ENCODE measurements at regions not wholly inside any gene's neighbourhood (a gene's known extent, or its start where the extent isn't known, plus 50 kb on each side); places are given as distances from the start of the nearest gene placed in this dataset.

DNA sequence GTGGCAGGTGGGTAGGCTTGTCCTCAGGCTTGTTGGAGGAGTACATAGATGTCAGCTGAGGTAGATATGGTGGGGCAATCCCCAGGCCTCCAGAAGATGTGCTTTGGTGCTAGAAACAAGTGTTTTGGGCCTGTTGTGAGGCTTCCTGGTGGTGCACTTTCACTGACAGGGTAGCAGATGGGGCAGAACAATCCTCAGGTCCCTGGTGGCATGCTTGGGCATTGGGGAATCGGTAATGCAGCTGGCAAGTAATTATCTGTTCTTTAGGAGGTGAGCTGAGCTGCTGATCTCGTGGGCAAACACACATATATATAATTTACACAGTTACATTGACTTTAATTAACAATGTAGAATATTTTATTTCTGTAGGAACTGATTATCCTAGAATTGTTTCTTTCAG, 458.7 kb downstream of the BMP2 start:
- in situ Hi-C loops (cut with MboI; ENCODE audit: low sequenced_read_pairs): no loop called here

DNA sequence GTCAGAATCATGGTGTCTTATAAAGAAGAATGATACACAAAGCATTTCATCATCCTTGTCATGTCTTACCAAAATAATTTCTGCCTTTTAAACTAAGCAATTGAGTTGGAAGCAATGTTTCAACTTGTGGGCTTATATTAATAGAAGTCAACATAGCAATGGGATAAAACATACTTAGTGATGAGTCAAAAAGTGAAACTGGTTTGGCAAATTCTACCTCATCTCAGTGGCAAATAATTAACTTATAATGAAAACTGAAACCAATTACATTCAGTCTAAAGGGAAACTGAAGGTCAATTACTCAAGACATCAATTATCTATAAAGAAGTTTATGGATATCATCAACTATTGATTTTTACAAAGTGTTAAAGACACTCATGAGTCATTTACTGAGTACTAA, 463.8 kb downstream of the BMP2 start:
- in situ Hi-C loops (cut with MboI; ENCODE audit: low sequenced_read_pairs): no loop called here

DNA sequence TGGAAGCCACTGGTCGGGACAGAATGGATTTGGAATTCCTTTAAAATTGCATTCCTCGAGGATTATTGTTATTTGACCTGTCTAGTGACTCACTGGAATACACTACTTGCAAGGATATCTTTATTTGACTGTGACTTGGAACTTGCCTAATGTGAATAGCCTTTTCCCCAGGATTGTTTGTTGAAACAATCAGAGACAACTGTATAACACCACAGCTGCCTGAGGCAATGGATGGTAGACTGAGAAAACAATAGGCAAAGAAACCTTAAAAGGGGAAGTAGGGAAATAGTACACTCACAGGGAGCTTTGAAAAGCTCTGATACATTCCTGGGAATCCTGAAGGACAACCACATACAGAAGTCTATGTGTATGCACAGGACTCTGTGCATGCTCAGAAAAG, 465.3 kb downstream of the BMP2 start:
- in situ Hi-C loops (cut with MboI; ENCODE audit: low sequenced_read_pairs): no loop called here

DNA sequence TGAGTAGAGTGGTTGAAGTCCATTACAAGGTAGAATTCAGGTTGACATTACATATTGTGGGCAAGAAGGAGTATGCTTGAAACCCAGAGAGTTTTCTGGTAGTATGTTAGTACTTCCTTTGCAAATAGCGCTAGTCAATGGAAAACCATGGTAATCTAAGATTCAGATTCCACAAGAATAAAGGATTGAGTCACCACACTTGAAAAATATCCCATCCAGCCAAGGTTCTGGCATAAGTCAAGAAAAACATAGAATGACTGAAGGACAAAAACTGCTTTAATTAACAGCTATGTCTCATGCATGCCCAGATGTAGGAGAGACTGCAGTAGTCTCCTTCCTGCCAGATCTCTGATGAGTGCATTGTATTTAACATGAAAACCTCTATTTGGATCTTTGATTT, 469.8 kb downstream of the BMP2 start:
- in situ Hi-C loops (cut with MboI; ENCODE audit: low sequenced_read_pairs): no loop called here

DNA sequence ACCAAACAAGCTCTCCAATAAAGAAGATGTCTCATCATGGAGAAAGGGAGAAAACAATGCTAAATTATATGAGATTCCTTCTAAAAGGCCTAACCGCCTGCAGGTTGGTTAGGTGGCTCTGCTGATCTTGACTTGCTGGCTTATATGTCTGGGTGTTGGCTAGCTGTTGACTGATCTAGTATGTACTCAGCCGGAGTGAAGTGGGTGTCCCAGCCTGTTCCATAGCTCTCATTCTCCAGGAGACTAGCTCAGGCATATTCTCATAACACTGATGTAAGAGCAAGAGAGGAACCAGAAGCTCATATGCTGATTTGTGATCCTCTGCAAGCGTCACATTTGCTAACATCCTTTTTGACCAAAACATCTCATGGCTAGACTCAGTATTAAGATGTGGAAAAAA, 473.0 kb downstream of the BMP2 start:
- in situ Hi-C loops (cut with MboI; ENCODE audit: low sequenced_read_pairs): no loop called here

DNA sequence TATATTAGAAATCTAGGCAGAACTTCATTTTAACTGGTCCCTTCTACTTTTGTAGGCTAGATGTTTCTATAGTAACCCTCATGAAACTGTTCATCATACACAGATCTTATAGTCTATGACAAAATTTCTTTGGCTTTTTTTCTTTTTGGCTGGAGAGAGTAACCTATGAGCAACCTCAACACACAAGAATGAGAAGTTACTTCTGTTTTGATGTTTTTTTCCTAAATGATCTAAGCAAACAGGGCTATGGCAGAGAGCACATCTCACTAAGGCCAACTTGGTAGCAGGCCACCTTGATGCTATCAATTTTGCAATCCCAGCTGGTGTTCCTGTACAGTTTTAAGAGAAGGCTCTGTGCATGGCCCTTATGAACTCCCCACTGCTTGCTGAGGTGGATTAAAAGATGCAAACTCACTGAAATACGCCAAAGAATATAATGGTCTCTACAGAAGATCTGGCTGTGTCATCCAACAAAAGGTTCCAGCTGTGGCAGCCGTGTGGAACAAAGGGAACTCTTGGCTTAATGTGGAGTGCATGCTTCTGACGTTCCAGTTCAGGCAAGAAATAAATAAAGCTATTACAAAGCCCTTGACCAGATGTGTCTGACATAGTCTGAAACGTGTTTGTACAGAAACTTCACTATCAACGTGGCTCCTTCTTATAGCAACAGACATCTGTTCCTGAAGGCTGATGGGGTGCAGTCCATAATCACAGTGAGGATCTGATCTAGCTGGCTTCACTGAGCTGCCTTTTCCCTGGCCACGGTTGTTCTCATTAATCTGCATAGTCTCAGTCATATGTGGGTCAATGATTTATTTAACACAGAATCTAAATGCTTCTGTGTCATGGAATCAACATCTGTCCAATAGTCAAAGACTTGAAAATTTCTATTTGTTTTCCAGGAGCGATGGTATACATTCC, 481.1 kb downstream of the BMP2 start:
- in situ Hi-C loops (cut with MboI; ENCODE audit: low sequenced_read_pairs): no loop called here

DNA sequence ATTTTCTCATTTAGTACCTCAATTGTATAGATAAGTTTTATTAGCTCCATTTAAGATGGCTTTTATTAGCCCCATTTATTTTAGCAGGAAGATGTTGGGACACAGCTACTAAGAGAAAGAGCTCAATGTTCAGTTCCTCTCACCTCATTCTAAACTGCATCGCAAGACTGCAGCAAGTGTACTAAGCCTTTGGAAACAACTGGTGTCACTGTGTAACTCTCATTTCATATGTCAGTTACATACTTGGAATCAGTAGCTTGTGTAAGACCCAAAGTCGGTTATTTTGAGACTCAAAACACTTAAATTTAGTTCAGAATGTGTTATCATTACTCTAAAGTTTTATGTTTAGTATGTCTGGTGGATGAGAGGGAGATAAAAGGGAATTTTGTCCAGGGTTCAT, 482.9 kb downstream of the BMP2 start:
- in situ Hi-C loops (cut with MboI; ENCODE audit: low sequenced_read_pairs): no loop called here

DNA sequence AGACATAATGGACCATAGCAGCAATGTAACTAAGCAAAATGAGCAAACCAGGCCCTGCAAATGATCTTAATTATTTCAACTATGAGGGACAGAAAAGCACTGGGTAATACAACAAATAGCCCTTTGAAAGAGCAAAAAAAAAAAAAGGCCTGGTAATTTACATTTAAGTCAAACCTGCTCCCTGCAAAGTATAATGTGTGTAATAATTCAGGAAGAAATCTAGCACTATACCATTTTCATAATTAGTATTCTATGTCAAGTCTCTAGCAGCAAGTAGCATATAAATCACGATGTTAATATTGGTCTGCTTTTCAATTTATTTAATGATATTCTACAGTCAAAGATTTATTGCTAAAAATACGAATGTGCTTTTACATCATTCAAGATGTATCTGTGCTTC, 489.6 kb downstream of the BMP2 start:
- in situ Hi-C loops (cut with MboI; ENCODE audit: low sequenced_read_pairs): no loop called here

DNA sequence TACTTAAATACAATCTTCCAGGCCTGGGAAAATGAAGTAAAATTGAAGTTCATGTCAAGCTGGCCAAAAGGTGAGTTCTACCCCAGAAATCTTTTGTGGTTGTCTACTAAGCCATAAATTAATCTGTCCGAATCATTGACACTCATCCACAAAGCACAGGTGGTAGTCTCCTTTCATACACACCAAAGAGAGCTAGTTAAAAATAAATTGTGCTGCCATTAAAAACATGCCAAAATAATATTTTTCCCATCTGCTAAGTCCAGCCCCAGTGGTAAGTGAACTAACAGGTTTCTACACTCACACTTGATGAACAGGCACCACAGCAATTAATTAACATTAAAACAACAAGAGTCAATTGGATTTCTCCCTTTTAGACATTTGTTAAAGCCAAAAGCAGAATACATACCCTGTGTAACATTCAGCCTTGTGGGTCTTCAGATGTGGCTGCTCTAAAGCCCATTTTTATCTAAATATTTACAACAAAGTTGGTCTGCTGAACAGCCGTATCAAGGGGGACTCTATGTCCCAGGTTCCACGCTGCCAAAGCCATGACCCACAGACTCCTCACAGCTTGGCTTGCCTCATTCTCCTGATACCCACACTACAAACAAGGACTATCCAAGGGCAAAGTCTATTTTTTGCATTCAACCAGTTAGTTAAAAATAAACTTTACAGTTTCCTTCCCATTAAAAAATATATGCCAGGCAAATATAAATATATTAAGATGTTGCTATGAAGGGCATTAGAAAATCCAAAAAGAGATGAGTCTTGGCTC, 490.4 kb downstream of the BMP2 start:
- in situ Hi-C loops (cut with MboI; ENCODE audit: low sequenced_read_pairs): no loop called here

DNA sequence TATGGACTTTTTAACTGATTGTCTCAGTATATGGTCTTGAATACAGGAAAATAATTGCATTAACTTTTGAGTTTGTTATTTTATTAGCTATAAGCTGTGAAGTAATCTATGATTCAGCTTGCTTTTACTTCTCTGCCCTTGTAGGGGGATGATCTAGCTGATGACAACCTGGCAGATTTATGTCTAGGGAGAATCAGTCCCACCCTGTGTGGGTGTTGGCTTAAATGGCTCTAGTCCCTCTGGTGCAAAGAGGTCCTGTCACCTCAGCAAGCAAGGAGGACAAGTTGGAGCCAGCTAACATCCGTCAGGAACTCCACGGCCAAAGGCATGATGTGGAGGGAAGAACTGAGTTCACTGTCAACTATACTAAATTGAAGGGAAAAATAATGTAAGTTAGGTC, 495.3 kb downstream of the BMP2 start:
- in situ Hi-C loops (cut with MboI; ENCODE audit: low sequenced_read_pairs): no loop called here

DNA sequence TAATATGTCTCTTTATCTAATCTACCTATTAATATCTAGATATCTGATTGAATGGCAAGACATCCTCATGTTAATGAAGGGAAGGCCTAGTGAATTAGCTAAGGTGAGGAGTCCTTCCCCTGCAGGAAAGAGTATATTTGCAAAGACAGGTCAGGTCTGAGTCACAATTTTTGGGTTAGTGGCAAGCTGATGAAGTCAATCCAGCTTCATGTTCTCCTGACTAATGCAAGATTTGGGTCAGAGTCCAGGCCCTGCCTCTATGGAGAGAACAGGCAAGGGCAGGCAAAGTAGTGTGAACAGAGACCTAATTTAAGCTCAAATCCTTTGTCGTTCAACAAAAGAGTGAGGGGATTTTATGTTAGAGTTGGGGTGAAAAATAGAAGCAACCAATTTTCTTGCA, 496.7 kb downstream of the BMP2 start:
- in situ Hi-C loops (cut with MboI; ENCODE audit: low sequenced_read_pairs): no loop called here

DNA sequence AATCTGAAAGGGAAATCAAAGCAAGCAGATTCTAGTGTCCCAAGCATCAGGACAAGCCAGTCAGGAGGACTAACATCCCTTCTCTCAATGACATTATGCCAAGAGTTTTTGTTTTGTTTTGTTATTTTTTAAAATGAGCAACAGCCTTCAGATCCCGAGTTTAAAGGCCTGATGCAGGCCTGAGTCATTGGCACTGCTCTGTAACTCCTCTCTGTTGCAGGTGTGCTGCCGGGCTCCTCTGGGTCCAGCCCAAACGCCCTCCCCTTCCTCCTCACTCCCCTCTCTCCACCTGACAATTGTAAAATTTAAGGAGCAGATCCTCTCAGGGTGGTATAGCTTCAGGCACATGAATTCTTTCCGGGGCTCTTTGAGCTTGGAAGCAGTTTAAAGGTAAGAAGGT, 502.0 kb downstream of the BMP2 start:
- in situ Hi-C loops (cut with MboI; ENCODE audit: low sequenced_read_pairs): no loop called here

DNA sequence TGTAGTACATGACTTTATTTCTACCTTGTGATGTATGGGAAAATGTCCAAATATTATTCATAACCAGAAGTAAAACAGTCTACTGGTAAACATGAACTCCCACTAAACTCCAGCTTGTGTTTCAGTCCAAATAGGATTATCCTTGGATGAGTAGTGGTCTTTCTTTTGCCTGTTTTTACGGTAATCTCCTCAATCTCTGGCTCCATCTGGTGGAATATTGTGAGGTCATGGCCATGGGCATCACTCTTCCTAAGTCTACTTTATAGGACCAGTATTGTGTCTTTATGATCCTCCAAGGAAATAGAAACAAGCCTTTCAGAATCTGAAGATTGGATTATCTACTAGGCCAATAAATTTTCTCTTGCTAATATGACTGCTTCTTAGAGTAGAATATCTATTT, 505.0 kb downstream of the BMP2 start:
- in situ Hi-C loops (cut with MboI; ENCODE audit: low sequenced_read_pairs): no loop called here

DNA sequence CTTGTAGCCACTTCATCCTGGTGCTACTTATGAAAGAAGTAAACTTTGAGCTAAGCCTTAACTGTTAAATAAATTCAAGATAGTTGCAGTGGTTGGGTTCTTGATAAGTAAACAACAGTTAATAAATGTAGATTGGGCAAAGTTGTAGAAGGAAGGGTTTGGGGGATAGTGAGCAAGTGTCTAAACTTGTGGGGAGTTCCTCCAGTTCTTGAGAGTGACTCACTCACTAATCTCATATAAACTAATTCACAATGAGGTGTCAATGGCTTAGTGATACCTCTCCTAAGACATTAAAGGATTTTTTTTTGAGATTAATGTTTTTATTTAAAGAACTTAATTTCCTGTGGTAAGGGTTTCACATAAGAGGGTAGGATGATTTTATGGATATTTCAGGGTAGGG, 507.4 kb downstream of the BMP2 start:
- in situ Hi-C loops (cut with MboI; ENCODE audit: low sequenced_read_pairs): no loop called here

DNA sequence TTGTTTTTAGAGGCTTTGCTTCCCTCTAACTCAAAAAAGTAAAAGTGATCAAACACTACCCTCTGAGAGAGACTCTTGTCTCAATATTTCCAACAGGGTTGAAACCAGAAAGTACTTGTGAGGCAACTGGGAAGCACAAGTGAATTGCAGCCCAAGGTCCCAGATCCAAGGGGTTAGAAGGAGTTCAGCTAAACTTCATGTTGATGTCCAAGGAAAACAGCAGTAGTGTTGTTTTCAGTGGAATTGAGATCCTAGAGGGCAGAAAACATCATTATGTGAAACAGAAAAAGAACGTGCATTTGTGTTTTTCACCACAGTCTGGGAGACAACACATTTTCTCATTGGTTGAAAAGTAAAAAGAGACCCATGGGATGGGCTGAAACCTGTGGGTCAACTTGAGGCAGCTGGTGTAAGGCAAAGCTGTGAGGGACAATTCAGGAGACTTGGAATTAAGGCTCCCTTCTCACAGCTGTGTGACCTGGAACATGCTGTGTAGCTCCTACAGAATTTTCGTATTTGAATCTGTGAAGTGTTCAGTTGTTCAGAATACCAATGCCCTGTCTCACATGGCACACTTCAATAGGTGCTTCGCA, 508.3 kb downstream of the BMP2 start:
- in situ Hi-C loops (cut with MboI; ENCODE audit: low sequenced_read_pairs): no loop called here

DNA sequence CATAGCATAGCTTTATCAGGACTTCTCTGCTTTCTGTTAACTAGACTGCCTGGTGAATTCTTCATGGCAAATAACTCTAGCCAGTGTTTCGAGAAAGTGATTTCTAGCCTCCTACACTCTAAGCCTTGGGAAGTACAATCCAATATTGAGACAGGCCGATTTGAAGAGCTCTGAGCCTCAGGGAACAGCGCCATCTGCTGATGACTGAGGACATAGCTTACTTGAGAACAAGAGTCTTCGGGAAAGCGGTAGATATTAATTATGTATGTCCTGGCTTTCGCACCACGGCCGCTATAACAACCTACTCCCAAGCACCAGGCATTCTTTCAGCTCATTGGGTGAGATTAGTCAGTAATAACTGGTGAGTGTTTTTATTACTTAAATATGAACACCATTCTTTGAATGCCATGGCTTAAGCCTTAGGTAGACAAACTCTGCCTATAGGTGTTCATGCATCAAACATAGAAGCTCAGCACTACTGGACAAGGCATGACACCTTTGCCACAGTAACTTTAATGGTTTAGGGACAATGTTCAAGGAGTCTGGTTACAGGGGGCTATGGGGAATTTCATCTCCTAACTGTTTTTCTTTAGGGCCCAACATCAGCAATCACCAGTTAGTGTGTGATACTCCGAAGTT, 518.6 kb downstream of the BMP2 start:
- in situ Hi-C loops (cut with MboI; ENCODE audit: low sequenced_read_pairs): no loop called here

DNA sequence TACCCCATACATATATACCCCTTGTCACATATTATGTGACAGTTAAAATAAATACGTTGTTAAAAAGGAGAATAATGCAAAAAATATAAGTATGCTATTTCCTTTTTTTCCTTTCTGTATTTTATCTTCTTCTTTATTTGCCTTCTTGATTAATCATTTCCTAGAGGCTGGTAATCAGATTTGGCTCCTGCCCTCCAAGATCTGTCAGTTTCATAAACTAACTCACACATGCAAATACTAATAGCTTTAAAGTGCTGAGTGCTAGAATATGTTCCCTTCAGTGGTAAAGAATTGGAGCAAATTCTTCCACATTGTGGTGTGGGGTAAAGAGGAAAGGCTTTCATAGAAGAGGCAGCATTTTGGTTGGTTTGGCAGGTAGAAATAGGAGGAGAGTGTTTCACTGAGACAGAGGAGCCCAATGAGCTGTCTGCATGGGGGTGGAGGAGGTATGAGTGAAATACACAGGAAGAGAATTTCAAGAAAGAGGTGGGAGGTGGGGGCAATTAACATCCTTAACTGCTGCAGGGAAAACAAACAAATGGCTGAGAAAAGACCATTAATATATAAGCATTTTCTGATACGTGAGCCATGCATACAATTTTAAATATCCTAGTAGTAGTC, 523.9 kb downstream of the BMP2 start:
- in situ Hi-C loops (cut with MboI; ENCODE audit: low sequenced_read_pairs): no loop called here

DNA sequence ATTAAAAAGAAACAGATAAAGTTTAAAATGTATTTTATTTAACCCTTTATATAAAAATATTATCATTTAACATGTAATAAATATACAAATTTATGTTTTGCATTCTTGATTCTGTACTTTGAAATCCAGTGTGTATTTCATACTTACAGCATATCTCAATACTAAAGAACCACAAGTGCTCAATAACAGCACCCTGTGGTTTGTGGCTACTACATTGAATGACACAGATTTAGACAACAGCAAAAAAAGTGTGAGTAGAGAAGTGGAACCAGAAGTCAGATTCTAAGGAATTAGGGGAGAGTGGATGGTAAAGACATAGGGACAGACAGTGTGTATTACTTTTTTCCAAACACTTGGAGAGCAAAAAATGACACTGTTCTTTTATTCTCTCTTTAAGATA, 524.5 kb downstream of the BMP2 start:
- in situ Hi-C loops (cut with MboI; ENCODE audit: low sequenced_read_pairs): no loop called here

DNA sequence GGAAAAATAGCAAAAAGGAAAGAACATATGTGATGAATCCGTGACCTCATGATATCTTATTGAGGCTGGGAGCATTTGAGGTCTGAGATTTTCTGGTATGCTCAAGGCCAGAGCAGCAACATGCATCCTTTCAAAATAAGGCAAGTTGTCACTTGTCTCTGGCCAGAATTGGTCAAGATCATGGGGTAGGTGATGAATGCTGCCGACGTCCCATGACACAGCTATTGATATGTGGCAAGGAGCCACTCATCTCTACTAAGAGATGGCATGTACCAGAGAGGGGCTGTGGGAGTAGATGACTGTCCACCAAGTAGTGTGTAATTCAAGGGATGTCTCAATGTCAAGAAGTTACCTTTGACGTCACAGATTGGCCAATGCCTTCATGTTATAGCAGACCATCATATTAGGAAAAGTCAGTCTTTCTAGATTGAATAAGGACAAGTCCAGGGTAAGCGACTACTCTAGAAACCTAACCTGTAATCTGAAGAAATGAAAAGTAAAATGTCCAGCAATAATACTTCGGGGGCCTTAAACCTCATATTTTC, 527.4 kb downstream of the BMP2 start:
- in situ Hi-C loops (cut with MboI; ENCODE audit: low sequenced_read_pairs): no loop called here

DNA sequence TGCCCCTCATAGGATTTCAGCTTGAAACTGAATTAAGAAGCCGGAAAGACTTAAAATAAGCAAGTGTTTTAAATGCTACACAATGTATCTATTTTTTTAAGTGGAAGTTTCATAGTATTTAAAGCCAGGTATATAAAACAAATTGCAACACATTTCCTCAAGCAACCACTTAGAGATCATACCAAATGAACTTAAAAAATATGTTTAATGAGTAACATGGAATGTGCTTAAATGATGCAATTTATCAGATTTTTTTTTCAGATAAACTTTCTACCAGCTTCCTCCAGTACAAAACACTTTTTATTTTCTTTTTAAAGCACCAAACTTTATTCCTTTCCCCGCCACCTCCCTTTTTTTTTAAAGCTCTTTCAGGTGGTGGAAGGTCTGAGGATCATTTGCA, 534.3 kb downstream of the BMP2 start:
- in situ Hi-C loops (cut with MboI; ENCODE audit: low sequenced_read_pairs): no loop called here

DNA sequence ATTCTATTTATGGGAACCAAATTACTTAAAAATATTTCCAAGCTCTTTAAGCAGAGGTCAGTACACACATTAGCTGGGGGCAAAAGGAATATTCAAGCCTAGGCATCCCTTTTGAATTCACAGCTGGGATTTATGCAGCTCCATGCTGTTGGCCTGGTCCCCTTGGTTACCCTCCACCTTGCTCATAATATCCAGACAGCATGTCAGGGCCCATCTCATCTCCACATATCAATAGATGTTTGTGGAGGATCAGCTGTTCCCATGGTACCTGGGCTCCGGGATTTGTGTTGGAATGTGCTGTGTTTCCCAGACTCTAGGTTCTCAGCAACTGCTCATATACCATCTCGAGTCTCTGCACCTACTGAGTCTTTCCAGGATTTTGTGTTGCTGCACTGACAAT, 534.8 kb downstream of the BMP2 start:
- in situ Hi-C loops (cut with MboI; ENCODE audit: low sequenced_read_pairs): no loop called here

Measured in HL-60/S4 treated with retinoic acid at 250 ng/mL for 4 days and 3 days (cell line).